ENCODE measurements at regions not wholly inside any gene's neighbourhood (a gene's known extent, or its start where the extent isn't known, plus 50 kb on each side); places are given as distances from the start of the nearest gene placed in this dataset.
"Not testable (repeated sequence)": the region's sequence is repeated elsewhere in the genome, so short reads cannot be mapped to it uniquely, and the experiment has no call there.

DNA sequence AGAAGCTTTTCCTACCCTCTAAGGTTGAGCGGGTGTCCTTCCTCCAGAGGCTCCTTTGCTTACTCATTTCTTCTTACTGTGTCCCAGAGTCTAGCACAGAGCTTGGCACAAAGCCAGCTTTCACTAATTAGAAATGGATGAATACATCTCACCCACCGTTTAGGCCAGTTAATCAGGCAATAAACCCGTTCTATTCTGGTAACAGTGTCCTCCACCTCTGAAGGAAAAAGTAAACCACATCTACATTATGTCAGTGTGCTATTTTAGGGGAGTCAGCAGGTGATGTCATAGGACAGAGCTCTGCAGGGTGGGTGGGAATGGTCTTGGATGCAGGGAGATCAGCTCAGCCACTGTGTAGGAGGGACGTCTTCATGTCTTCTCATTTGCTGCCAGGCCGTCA is 109.2 kb downstream of the OSTF1 start:
- DNase-seq (ENCODE audit: low spot score) = no peak

DNA sequence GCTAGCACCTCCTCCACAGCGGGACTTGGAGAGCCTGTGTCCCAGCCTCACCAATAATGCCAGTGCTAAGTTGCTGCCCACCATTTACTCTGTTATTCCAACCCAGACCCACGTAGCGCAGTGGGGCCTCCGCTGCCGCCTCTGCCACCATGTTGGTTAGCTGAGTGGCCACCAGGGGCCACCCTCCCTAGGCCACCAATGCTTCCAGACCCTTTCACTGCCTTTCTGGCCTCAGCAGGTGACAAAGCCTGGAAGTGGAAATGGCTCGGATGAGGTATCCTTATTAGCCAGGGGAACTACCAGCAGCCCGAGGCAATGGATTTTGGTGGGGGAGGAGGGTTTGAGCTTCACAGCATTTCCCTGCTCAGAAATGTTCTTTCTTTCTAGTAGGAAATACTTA is 110.1 kb downstream of the OSTF1 start:
- DNase-seq (ENCODE audit: low spot score) = no peak

DNA sequence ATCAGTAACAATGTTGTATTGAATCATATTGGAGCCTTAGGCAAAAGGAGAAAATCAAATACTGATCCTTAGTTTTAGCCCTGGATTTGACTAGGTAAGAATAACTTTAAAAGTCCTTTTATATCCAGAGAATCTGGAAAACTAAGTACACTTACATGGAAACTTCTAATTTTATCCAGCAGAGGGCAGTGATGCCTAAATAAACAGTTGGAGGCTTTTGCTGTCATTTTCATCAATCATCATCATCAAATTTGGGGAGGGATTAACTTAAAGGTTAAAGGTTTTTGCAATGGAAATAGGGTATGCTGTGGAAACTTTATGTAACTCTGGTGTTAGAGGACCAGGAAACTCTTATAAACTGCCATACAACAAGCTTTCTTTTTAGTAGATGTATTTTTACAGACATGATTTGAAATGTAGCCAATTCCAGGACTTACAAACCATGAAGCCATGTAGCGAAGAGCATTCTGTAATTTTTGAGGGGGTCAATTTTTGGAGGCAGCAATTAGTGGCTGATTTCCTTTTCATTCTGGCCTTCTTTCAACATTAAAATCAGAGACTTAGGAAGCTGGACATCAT is 112.7 kb downstream of the OSTF1 start:
- DNase-seq (ENCODE audit: low spot score) = peak; percentile 24

DNA sequence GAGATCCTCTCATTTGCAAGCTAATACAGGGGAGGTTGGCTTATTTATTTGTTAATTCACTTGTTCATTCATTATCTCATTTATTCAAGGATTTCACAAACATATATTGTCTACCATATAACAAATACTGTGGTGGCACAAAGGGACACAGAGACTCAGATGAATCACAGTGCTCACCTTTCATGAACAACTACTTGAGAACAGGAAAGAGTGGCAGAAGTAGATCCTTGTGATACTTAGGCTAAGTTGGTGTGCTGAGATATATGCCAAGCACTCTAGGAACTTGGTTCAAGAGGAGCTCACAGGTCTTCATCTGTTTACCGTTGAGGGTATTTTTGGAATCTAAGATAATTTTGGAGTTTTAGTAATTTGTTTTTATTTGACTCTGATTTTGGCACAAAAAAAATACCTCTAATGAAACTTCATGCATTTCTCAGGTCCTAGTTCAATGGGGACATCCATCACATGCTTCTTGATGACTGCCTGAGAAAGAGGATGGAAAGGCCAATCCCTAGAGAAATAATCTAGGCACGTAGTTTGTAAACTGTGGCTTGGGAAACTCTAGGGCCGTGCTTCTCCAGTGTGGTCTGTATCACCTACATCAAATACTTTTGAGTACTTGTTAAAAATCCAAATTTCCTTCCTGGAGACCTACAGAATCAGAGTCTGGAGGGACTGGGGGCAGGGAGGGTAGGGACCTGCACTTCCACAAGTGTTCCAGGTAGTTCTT is 113.3 kb downstream of the OSTF1 start:
- DNase-seq (ENCODE audit: low spot score) = no peak

DNA sequence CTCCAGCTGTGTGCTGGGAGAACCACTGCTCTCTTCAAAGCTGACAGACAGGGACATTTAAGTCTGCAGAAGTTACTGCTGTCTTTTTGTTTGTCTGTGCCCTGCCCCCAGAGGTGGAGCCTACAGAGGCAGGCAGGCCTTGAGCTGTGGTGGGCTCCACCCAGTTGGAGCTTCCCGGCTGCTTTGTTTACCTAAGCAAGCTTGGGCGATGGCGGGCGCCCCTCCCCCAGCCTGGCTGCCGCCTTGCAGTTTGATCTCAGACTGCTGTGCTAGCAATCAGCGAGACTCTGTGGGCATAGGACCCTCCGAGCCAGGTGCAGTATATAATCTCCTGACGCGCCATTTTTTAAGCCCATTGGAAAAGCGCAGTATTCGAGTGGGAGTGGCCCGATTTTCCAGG is 119.7 kb downstream of the OSTF1 start:
- DNase-seq (ENCODE audit: low spot score) = not testable (repeated sequence)

DNA sequence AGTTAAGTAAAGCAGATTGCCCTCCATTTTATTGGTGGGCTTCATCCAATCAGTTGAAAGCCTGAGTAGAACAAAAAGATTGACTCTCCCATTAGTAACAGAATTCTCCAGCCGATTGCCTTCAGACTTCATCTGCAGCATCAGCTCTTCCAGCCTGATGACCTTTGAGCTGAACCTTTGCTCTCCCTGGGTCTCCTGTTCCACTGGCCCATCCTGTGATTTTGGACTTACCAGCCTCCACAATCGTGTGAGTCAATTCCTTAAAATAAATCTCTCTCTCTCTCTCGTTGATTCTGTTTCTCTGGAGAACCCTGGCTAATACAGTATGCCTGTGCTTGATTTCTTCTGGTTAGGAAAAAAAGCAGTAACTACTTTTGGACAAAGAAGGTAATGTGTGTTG is 121.9 kb downstream of the OSTF1 start:
- no peak for DNase-seq (ENCODE audit: low spot score)

DNA sequence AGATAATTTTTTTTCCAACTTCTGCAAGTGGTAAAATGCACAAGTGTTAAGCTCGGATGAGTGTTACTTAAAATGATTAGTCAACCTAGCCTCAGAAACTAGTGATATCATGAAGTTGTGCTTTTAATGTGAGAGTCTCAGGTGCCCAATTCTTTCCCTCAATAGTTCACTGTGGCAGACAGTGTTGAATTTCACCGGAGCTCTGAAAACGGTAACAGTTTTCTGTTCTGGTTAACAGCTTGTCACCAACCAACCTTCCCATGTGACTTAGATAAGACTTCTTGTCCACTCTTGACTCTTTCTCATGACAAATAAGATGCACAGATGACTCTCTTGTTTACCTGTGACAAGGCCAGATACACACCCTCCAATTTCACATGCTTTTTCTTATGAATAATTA is 125.5 kb downstream of the OSTF1 start:
- DNase-seq (ENCODE audit: low spot score) = no peak

DNA sequence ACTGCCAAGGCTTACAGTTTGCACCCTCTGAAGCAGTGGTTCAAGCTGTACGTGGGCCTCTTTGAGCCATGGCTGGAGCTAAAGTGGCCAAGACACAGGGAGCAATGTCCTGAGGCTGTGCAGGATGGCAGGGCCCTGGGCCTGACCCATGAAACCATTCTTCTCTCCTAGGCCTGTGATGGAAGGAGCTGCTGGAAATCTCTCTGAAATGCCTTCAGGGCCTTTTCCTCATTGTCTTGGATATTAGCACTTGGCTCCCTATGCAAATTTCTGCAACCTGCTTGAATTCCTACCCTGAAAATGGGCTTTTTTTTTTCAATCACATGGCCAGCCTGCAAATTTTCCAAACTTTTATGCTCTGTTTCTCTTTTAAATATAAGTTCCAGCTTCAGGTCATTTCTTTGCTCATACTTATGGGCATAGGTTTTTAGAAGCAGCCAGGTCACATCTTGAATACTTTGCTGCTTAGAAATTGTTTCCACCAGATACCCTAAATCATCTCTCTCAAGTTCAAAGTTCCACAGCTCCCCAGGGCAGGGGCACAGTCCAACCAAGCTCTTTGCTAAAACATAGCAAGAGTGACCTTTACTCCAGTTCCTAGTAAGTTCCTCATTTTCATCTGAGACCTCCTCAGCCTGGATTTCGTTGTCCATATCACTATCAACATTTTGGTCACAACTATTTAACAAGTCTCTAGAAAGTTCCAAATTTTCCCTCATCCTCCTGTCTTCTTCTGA is 138.3 kb downstream of the OSTF1 start:
- no peak for DNase-seq (ENCODE audit: low spot score)

DNA sequence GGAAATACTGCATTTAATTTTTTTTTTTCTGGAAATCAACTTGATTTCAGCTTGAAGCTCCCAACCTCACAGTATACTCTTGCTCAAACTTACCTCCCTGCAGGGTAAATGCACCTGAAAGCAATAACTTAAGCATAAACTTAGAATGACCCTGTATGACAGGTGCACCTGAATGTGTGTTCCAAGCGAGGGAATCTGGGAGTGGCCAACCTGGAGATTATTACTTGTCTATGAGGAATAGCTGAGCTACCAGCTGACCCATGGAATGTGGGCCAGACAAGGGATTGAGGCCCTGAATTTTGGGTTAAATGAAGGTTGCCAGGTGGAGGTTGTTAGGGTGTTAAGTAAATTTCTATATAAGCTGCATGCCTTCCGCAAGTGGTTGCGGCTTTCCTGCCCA is 140.6 kb downstream of the OSTF1 start:
- DNase-seq (ENCODE audit: low spot score) = no peak

DNA sequence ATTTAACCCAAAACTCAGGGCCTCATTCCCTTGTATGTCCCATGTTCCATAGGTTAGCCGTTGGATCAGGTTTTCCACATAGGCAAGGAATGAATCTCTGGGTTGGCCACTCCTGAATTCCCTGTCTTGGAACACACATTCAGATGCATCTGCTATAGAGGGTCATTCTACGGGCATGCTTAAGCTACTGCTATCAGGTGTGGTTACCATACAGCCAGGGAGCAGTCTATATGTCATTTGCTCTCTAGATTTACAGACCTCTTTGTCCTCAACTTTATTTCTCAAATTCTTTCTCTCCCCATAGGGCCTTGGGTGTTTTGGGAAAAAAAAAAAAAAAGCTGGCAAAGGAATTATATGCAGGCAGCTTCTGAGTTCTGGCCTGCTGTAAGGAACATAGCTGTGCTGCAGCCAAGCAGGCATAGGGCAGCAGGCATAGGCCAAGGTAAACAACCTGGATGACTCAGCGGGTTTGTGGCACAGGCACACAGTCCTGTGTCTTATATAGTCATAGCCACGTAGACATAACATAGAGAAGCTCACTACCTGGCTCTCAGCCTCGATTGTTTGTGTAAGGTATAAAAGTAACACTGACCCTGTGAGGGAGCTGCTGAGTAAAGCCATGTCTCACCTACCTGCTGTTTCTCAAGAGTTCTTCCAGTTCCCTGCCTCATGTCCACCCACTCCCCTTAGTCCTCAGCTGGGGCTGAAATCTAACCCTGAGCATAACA is 141.5 kb downstream of the OSTF1 start:
- DNase-seq (ENCODE audit: low spot score) = no peak

DNA sequence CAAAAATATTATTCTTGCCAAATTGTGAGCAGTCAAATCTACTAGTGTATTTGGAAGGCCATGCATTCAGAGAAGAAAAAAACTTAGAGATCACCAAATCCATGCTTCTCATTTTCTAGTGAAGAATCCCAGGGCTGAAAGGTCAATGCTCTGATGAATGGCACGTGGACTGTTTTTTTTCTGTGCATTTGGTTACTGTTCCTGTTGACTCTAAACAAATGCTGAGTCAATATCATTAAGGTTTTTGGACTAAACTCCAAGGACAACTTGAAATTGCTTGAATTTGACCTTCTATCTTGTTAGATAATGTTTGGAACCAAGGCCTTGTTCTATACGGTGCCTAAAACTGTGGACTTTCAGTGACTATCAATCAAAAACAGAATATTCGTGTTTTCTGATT is 142.2 kb downstream of the OSTF1 start:
- DNase-seq (ENCODE audit: low spot score) = no peak

DNA sequence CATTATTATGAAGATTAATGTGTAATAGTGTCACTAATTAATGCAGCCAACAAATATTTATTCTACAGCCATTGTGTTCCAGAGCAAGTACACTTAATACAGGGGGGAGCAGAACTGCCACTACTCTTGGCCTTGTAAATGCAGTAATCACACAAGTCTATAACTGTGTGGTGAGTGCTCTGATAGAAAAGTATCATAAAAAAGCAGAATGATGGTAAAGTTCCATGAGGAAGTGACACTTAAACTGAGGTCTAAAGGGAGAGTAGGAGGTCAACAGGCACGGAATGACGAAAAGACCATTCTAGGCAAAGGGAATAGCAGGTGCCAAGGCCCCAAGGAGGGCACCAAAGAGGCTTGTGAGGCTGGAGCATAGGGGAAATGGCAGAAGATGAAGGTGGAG is 142.9 kb downstream of the OSTF1 start:
- no peak for DNase-seq (ENCODE audit: low spot score)

DNA sequence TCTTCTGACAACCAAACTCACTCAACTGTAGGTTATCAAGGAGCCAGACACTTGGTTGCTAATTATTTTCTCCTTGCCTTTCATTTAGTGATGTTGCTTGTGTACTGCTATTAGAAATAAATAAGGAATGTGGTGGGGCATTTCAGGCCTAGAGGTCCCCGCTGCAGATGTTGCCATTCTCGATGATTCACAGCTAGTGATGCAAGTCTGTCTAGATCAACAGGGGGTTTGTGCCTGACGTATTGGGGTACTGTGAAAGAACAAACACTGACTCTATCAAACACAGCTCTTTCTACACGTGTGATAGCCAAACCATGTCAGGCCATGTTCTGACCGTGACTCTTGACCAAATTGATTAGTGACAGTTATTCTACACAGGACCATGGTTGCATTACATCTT is 144.7 kb downstream of the OSTF1 start:
- no peak for DNase-seq (ENCODE audit: low spot score)

DNA sequence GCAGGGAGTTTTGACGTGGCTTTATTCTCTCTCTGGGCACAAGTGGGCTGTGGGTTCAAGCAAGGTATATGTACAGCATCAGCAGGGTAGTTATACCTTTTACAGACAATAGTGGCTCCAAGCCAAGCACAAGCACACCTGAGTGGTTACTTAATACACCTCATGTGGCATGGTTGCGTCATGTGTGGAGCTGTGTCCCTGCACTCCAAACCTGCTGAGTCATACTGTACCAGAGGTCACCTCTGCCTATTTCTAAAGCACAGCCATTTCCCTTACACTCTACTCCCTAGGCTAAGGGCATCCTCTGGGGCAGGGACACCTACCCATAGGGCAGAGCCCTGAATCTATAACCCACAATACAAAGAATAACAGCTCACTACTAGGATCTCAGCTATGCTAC is 147.3 kb downstream of the OSTF1 start:
- DNase-seq (ENCODE audit: low spot score) = no peak

DNA sequence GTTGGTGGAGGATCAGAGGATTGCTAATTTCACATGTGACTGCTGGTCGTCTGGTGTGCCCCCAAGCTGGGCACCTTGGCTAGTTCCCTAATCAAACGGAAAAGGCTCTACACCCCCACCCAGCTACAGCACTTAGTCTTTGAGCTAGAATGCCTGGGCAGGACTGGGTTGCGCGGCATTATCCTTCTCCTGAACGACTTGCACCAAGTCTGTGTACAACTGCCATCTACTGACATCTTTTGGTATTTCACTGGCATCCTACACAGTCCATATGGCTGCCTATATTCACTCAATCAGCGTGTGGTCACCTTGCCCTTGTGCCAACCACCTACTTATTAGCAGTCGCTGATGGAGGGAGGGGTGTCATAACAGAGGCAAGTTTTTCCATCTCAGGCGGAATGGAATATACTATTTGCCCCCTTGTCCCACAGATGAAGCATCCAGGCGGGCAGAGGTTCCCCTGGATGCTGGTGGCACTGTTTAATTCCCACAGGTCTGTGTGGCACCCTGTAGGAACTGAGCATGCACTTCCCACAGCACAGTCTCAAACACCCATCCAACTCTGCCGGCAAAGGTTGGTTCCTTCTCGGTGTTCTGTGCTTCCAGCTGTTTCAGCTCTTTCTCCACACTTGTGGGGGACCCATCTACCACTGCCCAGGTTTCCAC is 150.1 kb downstream of the OSTF1 start:
- peak; percentile 37 for DNase-seq (ENCODE audit: low spot score)

DNA sequence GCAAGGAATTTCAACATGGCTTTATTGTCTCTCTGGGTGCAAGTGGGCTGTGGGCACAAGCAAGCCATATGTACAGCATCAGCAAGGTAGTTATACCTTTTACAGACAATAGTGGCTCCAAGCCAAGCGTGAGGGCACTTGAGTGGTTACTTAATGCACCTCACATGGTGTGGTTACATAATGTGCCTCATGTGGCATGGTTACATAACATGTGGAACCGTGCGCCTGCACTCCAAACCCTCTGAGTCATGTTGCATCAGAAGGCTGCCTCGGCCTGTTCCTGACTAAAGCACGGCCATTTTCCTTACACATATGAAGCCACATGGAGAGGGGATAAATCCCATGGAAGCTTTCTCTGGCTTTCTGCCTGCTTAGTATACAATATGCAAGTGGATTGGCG is 150.9 kb downstream of the OSTF1 start:
- DNase-seq (ENCODE audit: low spot score) = no peak

DNA sequence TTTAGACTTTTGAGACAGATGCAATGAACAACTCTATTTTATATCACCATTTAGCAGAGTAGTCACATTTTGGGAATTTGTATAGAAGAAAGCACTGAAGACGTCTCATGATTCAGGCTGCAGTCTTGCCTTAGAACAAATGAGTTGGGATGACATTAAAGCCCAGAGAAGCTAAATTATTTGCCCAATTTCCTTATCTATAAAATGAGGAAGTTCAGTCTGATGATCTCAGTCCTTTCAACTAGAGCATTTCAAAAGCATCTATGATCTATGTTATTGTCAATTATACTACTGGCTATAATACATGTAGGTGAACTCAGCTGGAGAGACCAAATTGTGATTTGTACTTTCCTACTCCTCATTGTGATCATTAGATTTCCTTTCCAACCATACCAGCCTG is 154.1 kb downstream of the OSTF1 start:
- DNase-seq (ENCODE audit: low spot score) = no peak

DNA sequence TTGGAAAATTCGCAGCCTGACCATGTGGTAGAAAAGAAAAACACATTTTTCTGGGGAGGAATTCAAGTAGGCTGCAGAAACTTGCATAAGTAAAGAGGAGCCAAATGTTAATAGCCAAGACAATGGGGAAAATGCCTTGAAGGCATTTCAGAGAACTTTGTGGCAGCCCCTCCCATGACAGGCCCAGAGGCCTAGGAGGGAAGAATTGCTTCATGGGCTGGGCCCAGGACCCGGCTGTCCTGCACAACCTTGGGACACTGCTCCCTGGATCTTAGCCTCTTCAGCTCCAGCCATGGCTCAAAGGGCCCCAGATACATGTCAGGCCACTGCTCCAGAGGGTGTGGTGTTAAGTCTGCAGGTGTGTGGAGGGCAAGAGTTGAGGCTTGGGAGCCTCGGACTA is 158.6 kb downstream of the OSTF1 start:
- no peak for DNase-seq (ENCODE audit: low spot score)

DNA sequence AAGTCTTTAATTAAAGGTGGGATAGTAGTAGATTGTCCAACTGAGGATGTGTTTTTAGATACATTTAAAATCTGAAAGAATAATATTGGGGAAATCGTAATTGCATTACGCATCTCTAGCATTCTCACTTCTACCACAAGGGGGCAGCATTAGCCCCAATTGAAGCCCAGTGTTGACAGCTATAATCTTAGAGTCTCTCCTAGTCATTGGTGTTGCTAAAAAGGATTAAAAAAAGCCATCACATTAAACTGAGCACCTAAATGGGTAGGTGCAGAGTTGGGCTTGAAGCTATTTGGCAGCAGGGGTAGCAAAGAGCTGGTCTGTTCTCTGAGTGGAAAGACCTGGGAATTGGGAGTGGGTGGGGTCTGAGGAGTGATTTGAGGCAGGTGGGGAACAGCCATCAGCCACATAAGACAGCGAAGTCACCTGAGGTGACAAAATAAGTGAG is 177.2 kb downstream of the OSTF1 start:
- DNase-seq (ENCODE audit: low spot score) = peak; percentile 27

DNA sequence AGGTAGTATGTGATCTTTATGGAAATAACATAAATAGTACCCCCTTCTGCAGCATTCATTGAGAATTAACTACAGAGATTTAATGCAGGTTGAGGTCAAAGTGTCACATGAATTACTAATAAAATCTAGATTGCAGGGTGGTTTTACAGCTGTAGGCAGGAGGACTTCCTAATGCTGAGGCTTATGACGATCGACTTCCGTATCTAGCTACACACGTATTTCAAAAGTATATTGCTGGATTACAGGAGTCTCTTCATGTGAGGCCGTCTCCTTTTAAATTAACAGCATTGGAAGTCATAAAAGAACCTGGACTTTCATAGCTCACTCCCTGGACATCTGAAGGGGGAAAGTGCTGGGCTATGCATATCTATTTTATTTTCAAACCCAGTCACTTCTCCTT is 180.9 kb downstream of the OSTF1 start:
- DNase-seq (ENCODE audit: low spot score) = no peak

DNA sequence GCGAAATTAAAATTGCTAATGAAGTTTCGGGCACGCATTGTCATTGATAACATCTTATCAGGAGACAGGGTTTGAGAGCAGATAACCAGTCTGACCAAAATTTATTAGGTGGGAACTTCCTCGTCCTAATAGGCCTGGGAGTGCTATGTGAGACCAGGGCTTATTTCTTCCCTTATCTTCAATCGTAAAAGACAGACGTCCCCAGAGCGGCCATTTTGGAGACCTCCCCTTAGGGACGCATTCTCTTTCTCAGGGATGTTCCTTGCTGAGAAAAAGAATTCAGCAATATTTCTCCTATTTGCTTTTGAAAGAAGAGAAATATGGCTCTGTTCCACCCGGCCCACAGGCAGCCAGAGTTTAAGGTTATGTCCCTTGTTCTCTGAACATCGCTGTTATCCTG is 184.7 kb downstream of the OSTF1 start:
- DNase-seq (ENCODE audit: low spot score) = not testable (repeated sequence)

DNA sequence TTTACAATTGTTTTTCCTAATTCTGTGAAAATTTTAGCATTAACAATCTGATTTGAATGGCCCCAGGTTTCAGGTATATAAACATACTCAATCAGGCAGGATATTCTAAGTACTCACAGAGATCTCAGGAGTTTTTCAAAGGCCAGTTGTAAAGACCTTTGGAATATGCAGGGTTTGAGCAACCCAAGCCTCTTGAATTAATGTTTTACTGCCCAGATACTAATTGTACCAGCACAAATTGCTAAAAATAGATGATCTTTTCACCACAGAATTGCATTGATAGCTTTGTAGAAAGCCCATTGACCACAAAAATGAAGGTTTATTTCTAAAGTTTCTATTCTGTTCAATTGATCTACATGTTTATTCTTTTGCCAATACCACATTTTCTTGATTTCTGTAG is 186.5 kb downstream of the OSTF1 start:
- DNase-seq (ENCODE audit: low spot score) = no peak
